ENCODE measurements at regions not wholly inside any gene's neighbourhood (a gene's known extent, or its start where the extent isn't known, plus 50 kb on each side); places are given as distances from the start of the nearest gene placed in this dataset.

DNA sequence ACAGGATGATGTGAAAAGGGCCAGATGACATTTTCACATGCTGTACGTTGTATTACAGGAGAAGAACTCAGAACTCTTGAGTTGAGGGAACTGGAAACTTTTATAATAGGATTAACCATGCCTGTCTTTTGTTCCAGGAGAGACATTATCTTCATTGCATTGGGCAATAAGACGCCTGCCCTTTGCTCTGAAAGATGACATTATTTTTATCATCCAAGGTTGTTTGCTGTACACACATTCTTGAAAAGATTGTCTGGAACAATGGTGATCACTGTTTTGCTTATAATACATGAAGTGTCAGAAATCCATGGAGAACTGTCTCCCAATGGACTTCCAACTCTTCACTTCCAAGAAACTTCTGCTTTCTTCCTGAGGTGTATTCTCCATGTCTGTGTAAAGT, 334.6 kb upstream of the B3GAT1 start:
- Histone ChIP-seq H3K27me3 (replicated peaks in 1 of 4; ENCODE audit: control extremely low read depth in 1 of 4, control insufficient read depth in 3 of 4, insufficient read depth in 4 of 4, low read length in 3 of 4) (no peaks in the 10 kb centered on the region), H3K79me2 (ENCODE audit: control insufficient read depth, insufficient read depth, low read length) (no peaks in the 10 kb centered on the region), H3K9me3 (ENCODE audit: control extremely low read depth in 1 of 3, control insufficient read depth in 2 of 3, insufficient read depth in 1 of 3, low read length in 2 of 3) (peaks cover 0 to 7% (median 0%) of the 10 kb centered on the region in 3 donors), H4K20me1 (ENCODE audit: control insufficient read depth, insufficient read depth, low read length, poor library complexity, severe bottlenecking) (no peaks in the 10 kb centered on the region), H3K9ac (ENCODE audit: low read length) (no peak overlapping the region), H3K4me1 (ENCODE audit: control insufficient read depth in 2 of 2, insufficient read depth in 2 of 2, low read length in 2 of 2) (no peaks in the 10 kb centered on the region), H3K4me2 (replicated peaks; ENCODE audit: low read depth, low read length, poor library complexity, severe bottlenecking) (no peak overlapping the region), H3K36me3 (replicated peaks in 1 of 2; ENCODE audit: control extremely low read depth in 1 of 2, control insufficient read depth in 1 of 2, extremely low read depth in 1 of 2, insufficient read depth in 2 of 2, low read length in 1 of 2) (no peaks in the 10 kb centered on the region), H3K4me3 (ENCODE audit: control extremely low read depth in 1 of 5, extremely low read depth in 1 of 5, insufficient read depth in 1 of 5, low read depth in 2 of 5, low read length in 4 of 5) (no peak overlapping the region), H2AFZ (ENCODE audit: insufficient read depth, low read depth, low read length, poor library complexity, severe bottlenecking) (no peak overlapping the region), H3K27ac (ENCODE audit: low read length in 2 of 2) (no peak overlapping the region)
- no peaks in the 10 kb centered on the region for H3K4me1 Mint-ChIP-seq
- H3K27ac Mint-ChIP-seq, result no peak overlapping the region
- WGBS (ENCODE audit: insufficient coverage), result 67% methylated on average over 1 of the region's 2 CpGs
- POLR2A ChIA-PET, result no interaction called here
- CTCF ChIA-PET, result no interaction called here
- ATAC-seq (ENCODE audit: low read depth), result no peak
- TF ChIP-seq, protein P1, sequence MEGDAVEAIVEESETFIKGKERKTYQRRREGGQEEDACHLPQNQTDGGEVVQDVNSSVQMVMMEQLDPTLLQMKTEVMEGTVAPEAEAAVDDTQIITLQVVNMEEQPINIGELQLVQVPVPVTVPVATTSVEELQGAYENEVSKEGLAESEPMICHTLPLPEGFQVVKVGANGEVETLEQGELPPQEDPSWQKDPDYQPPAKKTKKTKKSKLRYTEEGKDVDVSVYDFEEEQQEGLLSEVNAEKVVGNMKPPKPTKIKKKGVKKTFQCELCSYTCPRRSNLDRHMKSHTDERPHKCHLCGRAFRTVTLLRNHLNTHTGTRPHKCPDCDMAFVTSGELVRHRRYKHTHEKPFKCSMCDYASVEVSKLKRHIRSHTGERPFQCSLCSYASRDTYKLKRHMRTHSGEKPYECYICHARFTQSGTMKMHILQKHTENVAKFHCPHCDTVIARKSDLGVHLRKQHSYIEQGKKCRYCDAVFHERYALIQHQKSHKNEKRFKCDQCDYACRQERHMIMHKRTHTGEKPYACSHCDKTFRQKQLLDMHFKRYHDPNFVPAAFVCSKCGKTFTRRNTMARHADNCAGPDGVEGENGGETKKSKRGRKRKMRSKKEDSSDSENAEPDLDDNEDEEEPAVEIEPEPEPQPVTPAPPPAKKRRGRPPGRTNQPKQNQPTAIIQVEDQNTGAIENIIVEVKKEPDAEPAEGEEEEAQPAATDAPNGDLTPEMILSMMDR (IDR thresholded peaks at IDR 0.05), result no peak
- no peak for TF ChIP-seq EZH2 (IDR thresholded peaks at IDR 0.05; ENCODE audit: borderline replicate concordance, insufficient read depth, low read depth, low read length, poor library complexity, severe bottlenecking)
- no peaks in the 10 kb centered on the region for H3K9me3 Mint-ChIP-seq (ENCODE audit: insufficient read depth)
- DNase-seq, result no peak
- intact Hi-C loops (cut with micrococcal nuclease), result no loop called here
- H3K27me3 Mint-ChIP-seq, result peaks cover 4% of the 10 kb centered on the region
- no peak overlapping the region for H3K4me3 Mint-ChIP-seq

DNA sequence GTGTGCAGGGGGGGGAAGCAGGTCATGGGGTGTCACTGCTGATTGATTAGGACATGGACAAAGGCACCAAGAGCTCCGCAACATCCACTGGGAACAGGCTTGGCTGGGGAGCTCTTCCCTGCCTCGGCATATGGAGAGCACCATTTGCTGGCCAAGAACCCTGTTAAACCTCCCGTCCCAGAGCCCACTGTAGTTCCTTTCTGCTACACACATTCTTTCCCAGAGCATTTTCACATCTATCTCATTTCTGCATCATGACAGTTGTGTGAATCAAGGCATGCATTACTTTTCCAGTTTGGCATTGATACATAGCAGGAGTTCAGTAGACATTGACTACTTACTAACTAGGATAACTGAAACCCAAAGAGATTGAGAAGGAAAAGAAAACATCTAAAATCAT, 333.4 kb upstream of the B3GAT1 start:
- H3K79me2 ChIP-seq (ENCODE audit: control insufficient read depth, insufficient read depth, low read length), result no peaks in the 10 kb centered on the region
- H2AFZ ChIP-seq (ENCODE audit: insufficient read depth, low read depth, low read length, poor library complexity, severe bottlenecking), result no peak overlapping the region
- no peak overlapping the region for H3K9ac ChIP-seq (ENCODE audit: low read length)
- POLR2A ChIA-PET, result no interaction called here
- H4K20me1 ChIP-seq (ENCODE audit: control insufficient read depth, insufficient read depth, low read length, poor library complexity, severe bottlenecking), result no peaks in the 10 kb centered on the region
- no peak overlapping the region for H3K27ac Mint-ChIP-seq
- H3K4me1 ChIP-seq (ENCODE audit: control insufficient read depth in 2 of 2, insufficient read depth in 2 of 2, low read length in 2 of 2), result no peaks in the 10 kb centered on the region
- CTCF ChIA-PET, result no interaction called here
- DNase-seq (no peak), ATAC-seq (ENCODE audit: low read depth) (no peak)
- 56% methylated on average over 3 of the region's 3 CpGs for WGBS (ENCODE audit: insufficient coverage)
- H3K9me3 ChIP-seq (ENCODE audit: control extremely low read depth in 1 of 3, control insufficient read depth in 2 of 3, insufficient read depth in 1 of 3, low read length in 2 of 3), result peaks cover 0 to 7% (median 0%) of the 10 kb centered on the region in 3 donors
- H3K4me1 Mint-ChIP-seq, result no peaks in the 10 kb centered on the region
- H3K27ac ChIP-seq (ENCODE audit: low read length in 2 of 2), result no peak overlapping the region
- H3K9me3 Mint-ChIP-seq (ENCODE audit: insufficient read depth), result no peaks in the 10 kb centered on the region
- no peak overlapping the region for H3K4me3 Mint-ChIP-seq
- no peak overlapping the region for H3K4me3 ChIP-seq (ENCODE audit: control extremely low read depth in 1 of 5, extremely low read depth in 1 of 5, insufficient read depth in 1 of 5, low read depth in 2 of 5, low read length in 4 of 5)
- no peaks in the 10 kb centered on the region for H3K36me3 ChIP-seq (replicated peaks in 1 of 2; ENCODE audit: control extremely low read depth in 1 of 2, control insufficient read depth in 1 of 2, extremely low read depth in 1 of 2, insufficient read depth in 2 of 2, low read length in 1 of 2)
- peaks cover 4% of the 10 kb centered on the region for H3K27me3 Mint-ChIP-seq
- no peak overlapping the region for H3K4me2 ChIP-seq (replicated peaks; ENCODE audit: low read depth, low read length, poor library complexity, severe bottlenecking)
- intact Hi-C loops (cut with micrococcal nuclease), result no loop called here
- no peaks in the 10 kb centered on the region for H3K27me3 ChIP-seq (replicated peaks in 1 of 4; ENCODE audit: control extremely low read depth in 1 of 4, control insufficient read depth in 3 of 4, insufficient read depth in 4 of 4, low read length in 3 of 4)
- TF ChIP-seq, protein P1 (IDR thresholded peaks at IDR 0.05), result no peak
- TF ChIP-seq EZH2 (IDR thresholded peaks at IDR 0.05; ENCODE audit: borderline replicate concordance, insufficient read depth, low read depth, low read length, poor library complexity, severe bottlenecking), result no peak
